GM12864 (cell line): ENCODE measurements at regions not wholly inside any gene's neighbourhood (a gene's known extent, or its start where the extent isn't known, plus 50 kb on each side); places are given as distances from the start of the nearest gene placed in this dataset.

Experiments used
- DNase-seq: peaks from one replicate; pipeline ENCODE4 v3.0.0-alpha.2; 2011; ENCODE audit warnings: low read depth
- H3K4me3 ChIP-seq: 2 replicates; pipeline ENCODE4 v1.5.1; 2011; ENCODE audit warnings: mild to moderate bottlenecking, low read depth, low read length, control low read depth
- CTCF ChIP-seq: IDR thresholded peaks from 2 replicates; pipeline ENCODE4 v1.5.1; 2011; ENCODE audit warnings: low read depth, mild to moderate bottlenecking, moderate library complexity, low read length, control low read depth, inconsistent platforms; ENCODE audit errors: missing control alignments

DNA sequence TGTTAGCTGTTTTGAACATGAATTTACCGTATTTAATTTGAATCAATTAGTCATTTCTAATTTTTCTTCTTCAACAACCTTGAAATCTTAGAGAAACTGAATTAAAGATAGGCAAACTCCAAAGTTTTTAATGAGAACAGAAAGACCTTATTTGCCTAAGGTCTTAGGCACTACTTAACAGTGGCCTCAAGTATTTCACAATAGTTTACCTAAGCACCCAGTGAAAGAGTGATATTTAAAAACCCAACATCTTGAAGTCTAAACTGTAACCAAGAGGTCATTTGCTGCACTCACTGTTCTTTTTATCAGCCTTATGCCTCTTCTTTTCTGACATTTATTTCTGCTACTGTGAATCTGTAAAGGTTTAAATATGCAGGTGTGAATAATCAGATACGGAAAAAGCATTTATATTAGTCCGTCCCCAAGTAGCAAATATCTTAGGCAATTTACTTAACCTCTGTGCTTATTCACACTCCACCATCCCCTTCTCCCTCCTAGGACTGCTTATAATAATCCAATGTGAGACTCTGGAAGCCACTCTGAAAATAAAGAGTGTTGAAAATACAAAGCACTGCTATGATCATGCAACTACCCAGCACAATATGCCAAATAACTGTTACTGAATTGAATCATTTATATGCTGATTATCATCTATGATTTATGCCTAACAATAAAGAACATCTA, 105.7 kb downstream of the ELAPOR2 start:
- H3K4me3 ChIP-seq: no peak overlapping the region
- DNase-seq: no peak
- no peak for TF ChIP-seq CTCF

DNA sequence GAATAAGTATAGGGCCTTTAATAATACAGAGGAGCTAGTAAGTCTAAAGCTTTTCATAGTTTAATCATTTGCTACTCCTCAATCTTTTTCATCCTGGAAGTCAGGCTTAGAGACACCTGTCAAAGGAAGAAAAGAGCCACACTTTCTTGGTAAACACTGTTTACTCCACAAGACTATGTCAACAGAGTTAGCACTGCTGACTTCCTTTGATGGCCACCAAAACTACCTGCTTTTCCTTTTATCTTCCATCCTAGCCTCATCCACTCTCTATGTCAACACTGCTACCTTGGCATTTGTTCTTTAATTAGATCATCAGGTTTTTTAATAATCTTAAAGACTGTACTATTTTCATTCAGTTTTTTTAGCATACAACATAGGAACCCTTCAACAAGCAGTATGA, 106.2 kb downstream of the ELAPOR2 start:
- no peak overlapping the region for H3K4me3 ChIP-seq
- no peak for DNase-seq
- no peak for TF ChIP-seq CTCF

DNA sequence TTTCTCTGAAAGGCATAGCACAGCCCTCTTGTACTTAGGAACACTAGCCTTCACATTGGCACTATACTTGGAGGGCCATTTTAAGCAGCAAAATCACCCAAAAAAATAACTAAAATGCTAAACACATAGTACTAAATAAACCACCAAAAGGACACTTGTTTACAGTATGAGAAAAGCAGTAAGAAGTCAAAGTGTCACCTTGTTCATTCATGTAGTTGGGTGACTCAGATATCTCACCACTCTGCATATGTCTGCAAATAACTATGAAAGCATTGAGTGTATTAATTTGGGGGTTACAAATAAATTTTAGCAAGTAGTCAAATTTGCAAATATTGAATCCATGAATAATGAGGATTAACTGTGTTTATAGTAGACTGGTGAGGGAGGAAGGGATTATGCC, 107.6 kb downstream of the ELAPOR2 start:
- no peak for DNase-seq
- H3K4me3 ChIP-seq: no peak overlapping the region
- TF ChIP-seq CTCF: no peak

DNA sequence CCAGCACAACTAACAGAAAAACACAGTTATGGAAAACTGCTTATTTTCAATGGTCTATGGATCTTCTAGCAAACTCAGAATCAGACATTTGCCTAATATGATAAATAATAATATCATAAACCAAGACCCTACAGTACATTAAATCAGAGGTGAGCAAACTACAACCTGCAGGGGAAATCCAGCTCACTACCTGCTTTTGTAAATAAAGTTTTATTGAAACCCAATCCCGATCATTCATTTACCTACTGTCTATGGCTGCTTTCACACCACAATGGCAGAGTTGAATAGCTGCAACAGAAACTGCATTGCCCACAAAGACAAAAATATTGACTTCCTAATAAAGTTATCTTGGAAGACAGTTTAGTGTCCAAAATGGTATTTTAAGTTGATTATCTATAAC, 108.5 kb downstream of the ELAPOR2 start:
- TF ChIP-seq CTCF: no peak
- no peak for DNase-seq
- H3K4me3 ChIP-seq: no peak overlapping the region

DNA sequence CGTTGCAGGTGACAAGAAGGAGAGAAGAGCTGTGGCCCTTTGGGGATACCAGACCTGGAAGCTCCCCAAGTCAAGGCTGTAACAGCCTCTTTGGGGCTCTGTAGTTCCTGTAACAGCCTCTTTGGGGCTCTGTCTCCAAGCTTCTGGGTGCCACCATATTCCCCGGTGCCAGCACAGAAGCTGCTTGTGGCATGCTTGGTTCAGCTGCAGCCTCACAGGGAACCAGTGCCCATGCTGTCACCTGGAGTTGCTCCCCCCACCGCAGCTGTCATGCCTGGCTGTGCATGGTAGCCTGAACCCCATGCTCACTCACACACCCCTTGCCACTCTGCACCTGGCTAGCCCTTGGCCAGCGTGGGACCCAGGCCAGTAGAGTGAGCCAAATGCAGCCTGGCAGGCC, 109.1 kb downstream of the ELAPOR2 start:
- peak; percentile 33 for TF ChIP-seq CTCF
- DNase-seq: no peak
- H3K4me3 ChIP-seq: no peak overlapping the region

DNA sequence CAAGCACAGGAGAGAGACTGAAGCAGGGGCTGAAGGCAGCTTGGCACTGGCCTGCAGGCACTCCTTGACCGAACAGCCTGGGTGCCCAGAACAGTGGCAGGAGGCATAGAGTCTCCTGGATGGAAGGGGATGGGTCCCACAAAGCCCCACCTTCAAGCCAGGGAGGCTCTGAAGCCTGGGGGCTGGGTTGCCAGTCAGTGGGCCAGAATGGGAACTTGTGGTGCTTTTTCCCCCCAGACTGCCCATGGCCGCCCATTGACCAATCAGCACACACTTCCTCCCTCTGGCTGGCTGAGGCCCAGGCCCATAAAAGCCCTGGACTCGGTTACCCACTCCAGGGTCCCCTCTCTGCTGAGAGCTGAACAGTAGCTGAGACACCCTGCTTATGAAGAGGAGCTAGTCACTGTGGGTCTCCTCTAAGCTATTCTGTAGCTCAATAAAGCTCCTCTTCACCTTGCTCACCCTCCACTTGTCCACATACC, 109.6 kb downstream of the ELAPOR2 start:
- DNase-seq: no peak
- TF ChIP-seq CTCF: no peak
- H3K4me3 ChIP-seq: no peak overlapping the region

- TF ChIP-seq CTCF: no peak
- H3K4me3 ChIP-seq: no peak overlapping the region
Observed at GRCh38 chr7:86949052-86949778, 110.2 kb downstream of the ELAPOR2 start.

More at GRCh38 chr7:86949052-86949778, 110.2 kb downstream of the ELAPOR2 start:
- peak; percentile 53 for DNase-seq
